ENCODE measurements at regions not wholly inside any gene's neighbourhood (a gene's known extent, or its start where the extent isn't known, plus 50 kb on each side); places are given as distances from the start of the nearest gene placed in this dataset.

DNA sequence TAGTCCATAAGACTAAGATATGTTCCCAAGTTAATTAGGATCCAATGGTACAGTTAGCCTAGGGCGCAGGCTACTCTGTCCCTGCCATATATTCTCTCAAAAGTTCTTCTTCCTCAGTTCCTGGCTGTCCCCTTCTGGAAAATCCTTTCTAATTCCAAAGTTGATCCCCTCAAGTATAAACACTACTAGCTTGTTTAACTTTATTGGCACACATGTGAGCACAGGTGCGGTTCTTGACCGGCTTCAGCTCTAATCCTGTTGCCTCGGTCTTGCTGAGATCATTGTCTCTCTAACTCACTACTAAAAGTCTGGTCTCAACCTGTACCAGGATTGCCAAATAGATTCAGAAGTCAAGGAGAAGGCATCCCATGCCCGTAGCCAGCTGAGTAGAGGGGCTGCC lies 89.0 kb downstream of the SEMA4F start:
- H3K27me3 ChIP-seq (replicated peaks in 1 of 4; ENCODE audit: control extremely low read depth in 1 of 4, control insufficient read depth in 3 of 4, insufficient read depth in 4 of 4, low read length in 3 of 4): peaks cover 0 to 3% (median 0%) of the 10 kb centered on the region in 4 experiments
- H3K9ac ChIP-seq (ENCODE audit: low read length): no peak overlapping the region
- H2AFZ ChIP-seq (ENCODE audit: insufficient read depth, low read depth, low read length, poor library complexity, severe bottlenecking): no peak overlapping the region
- Mint-ChIP-seq H3K9me3 (ENCODE audit: insufficient read depth) (no peaks in the 10 kb centered on the region), H3K4me3 (no peak overlapping the region), H3K27me3 (peaks cover 12% of the 10 kb centered on the region), H3K4me1 (no peaks in the 10 kb centered on the region), H3K27ac (no peak overlapping the region)
- no peaks in the 10 kb centered on the region for H4K20me1 ChIP-seq (ENCODE audit: control insufficient read depth, insufficient read depth, low read length, poor library complexity, severe bottlenecking)
- H3K36me3 ChIP-seq (replicated peaks in 1 of 2; ENCODE audit: control extremely low read depth in 1 of 2, control insufficient read depth in 1 of 2, extremely low read depth in 1 of 2, insufficient read depth in 2 of 2, low read length in 1 of 2): no peaks in the 10 kb centered on the region
- H3K27ac ChIP-seq (ENCODE audit: low read length in 2 of 2): no peak overlapping the region
- WGBS (ENCODE audit: insufficient coverage): 77% methylated on average over 5 of the region's 5 CpGs
- ChIA-PET CTCF (interaction anchor here (1.1 kb wide), 1 partner anchor 11 kb away, joined by 4 read pairs; no protein-coding TSS in a partner anchor), POLR2A (no interaction called here)
- ATAC-seq (ENCODE audit: low read depth) (no peak), DNase-seq (no peak)
- no peak overlapping the region for H3K4me2 ChIP-seq (replicated peaks; ENCODE audit: low read depth, low read length, poor library complexity, severe bottlenecking)
- TF ChIP-seq, protein P1, sequence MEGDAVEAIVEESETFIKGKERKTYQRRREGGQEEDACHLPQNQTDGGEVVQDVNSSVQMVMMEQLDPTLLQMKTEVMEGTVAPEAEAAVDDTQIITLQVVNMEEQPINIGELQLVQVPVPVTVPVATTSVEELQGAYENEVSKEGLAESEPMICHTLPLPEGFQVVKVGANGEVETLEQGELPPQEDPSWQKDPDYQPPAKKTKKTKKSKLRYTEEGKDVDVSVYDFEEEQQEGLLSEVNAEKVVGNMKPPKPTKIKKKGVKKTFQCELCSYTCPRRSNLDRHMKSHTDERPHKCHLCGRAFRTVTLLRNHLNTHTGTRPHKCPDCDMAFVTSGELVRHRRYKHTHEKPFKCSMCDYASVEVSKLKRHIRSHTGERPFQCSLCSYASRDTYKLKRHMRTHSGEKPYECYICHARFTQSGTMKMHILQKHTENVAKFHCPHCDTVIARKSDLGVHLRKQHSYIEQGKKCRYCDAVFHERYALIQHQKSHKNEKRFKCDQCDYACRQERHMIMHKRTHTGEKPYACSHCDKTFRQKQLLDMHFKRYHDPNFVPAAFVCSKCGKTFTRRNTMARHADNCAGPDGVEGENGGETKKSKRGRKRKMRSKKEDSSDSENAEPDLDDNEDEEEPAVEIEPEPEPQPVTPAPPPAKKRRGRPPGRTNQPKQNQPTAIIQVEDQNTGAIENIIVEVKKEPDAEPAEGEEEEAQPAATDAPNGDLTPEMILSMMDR (IDR thresholded peaks at IDR 0.05): no peak
- no peak for TF ChIP-seq EZH2 (IDR thresholded peaks at IDR 0.05; ENCODE audit: borderline replicate concordance, insufficient read depth, low read depth, low read length, poor library complexity, severe bottlenecking)
- H3K4me1 ChIP-seq (ENCODE audit: control insufficient read depth in 2 of 2, insufficient read depth in 2 of 2, low read length in 2 of 2): no peaks in the 10 kb centered on the region
- no peaks in the 10 kb centered on the region for H3K9me3 ChIP-seq (ENCODE audit: control extremely low read depth in 1 of 3, control insufficient read depth in 2 of 3, insufficient read depth in 1 of 3, low read length in 2 of 3)
- no peaks in the 10 kb centered on the region for H3K79me2 ChIP-seq (ENCODE audit: control insufficient read depth, insufficient read depth, low read length)
- no peak overlapping the region for H3K4me3 ChIP-seq (ENCODE audit: control extremely low read depth in 1 of 5, extremely low read depth in 1 of 5, insufficient read depth in 1 of 5, low read depth in 2 of 5, low read length in 4 of 5)
- intact Hi-C loops (cut with micrococcal nuclease): no loop called here

DNA sequence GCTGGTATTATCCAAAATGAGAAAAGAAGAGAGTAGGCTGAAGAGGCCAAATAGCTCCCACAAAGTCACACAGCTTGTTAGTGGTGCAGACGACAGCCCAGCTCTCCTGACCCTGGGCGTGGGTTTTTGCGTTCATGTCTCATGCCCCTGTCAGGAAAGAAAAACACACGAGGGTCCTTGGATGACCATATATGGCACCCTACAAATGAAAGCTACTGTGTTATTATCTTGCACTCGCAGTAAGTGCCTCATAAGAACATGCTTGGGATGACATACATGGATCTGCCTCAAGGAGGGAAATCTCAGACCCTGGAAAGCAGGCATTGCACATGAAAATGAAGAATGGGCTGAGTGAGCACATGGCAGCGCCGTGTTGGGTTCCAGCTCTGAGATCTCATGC lies 89.7 kb downstream of the SEMA4F start:
- TF ChIP-seq, protein P1 (IDR thresholded peaks at IDR 0.05): no peak
- TF ChIP-seq EZH2 (IDR thresholded peaks at IDR 0.05; ENCODE audit: borderline replicate concordance, insufficient read depth, low read depth, low read length, poor library complexity, severe bottlenecking): no peak
- H3K79me2 ChIP-seq (ENCODE audit: control insufficient read depth, insufficient read depth, low read length): no peaks in the 10 kb centered on the region
- ChIA-PET POLR2A (no interaction called here), CTCF (interaction anchor here (1.1 kb wide), 1 partner anchor 11 kb away, joined by 4 read pairs; no protein-coding TSS in a partner anchor)
- no peak overlapping the region for H3K27ac Mint-ChIP-seq
- peaks cover 16% of the 10 kb centered on the region for H3K27me3 Mint-ChIP-seq
- H3K9me3 Mint-ChIP-seq (ENCODE audit: insufficient read depth): no peaks in the 10 kb centered on the region
- H4K20me1 ChIP-seq (ENCODE audit: control insufficient read depth, insufficient read depth, low read length, poor library complexity, severe bottlenecking): no peaks in the 10 kb centered on the region
- H3K4me2 ChIP-seq (replicated peaks; ENCODE audit: low read depth, low read length, poor library complexity, severe bottlenecking): no peak overlapping the region
- H3K4me1 Mint-ChIP-seq: no peaks in the 10 kb centered on the region
- H3K27me3 ChIP-seq (replicated peaks in 1 of 4; ENCODE audit: control extremely low read depth in 1 of 4, control insufficient read depth in 3 of 4, insufficient read depth in 4 of 4, low read length in 3 of 4): peaks cover 0 to 3% (median 0%) of the 10 kb centered on the region in 4 experiments
- WGBS (ENCODE audit: insufficient coverage): 94% methylated on average over 7 of the region's 7 CpGs
- H3K4me3 ChIP-seq (ENCODE audit: control extremely low read depth in 1 of 5, extremely low read depth in 1 of 5, insufficient read depth in 1 of 5, low read depth in 2 of 5, low read length in 4 of 5): no peak overlapping the region
- no peaks in the 10 kb centered on the region for H3K9me3 ChIP-seq (ENCODE audit: control extremely low read depth in 1 of 3, control insufficient read depth in 2 of 3, insufficient read depth in 1 of 3, low read length in 2 of 3)
- H3K4me1 ChIP-seq (ENCODE audit: control insufficient read depth in 2 of 2, insufficient read depth in 2 of 2, low read length in 2 of 2): no peaks in the 10 kb centered on the region
- intact Hi-C loops (cut with micrococcal nuclease): no loop called here
- no peak overlapping the region for H3K9ac ChIP-seq (ENCODE audit: low read length)
- H2AFZ ChIP-seq (ENCODE audit: insufficient read depth, low read depth, low read length, poor library complexity, severe bottlenecking): no peak overlapping the region
- H3K4me3 Mint-ChIP-seq: no peak overlapping the region
- DNase-seq (no peak), ATAC-seq (ENCODE audit: low read depth) (no peak)
- H3K27ac ChIP-seq (ENCODE audit: low read length in 2 of 2): no peak overlapping the region
- H3K36me3 ChIP-seq (replicated peaks in 1 of 2; ENCODE audit: control extremely low read depth in 1 of 2, control insufficient read depth in 1 of 2, extremely low read depth in 1 of 2, insufficient read depth in 2 of 2, low read length in 1 of 2): no peaks in the 10 kb centered on the region
